HCT116 (cell line): ENCODE measurements at regions not wholly inside any gene's neighbourhood (a gene's known extent, or its start where the extent isn't known, plus 50 kb on each side); places are given as distances from the start of the nearest gene placed in this dataset.

Experiments used
- ATAC-seq: fragments of 200-7000 bp; cut with Tn5 transposase; 2 replicates; pipeline ENCODE4 v1.9.1; 2020; ENCODE audit warnings: mild to moderate bottlenecking, moderate library complexity
- BruUV-seq: library from RNA; stranded (reverse); fragments of 400-500 nt; replicated peaks from 2 replicates; lab custom pipeline; 2021; lab: Mats Ljungman, UMichigan
- CTCF ChIA-PET: fragments of 300-600 bp; sonication (Branson Sonifier 250); formaldehyde crosslinking; loops from one replicate; lab custom pipeline; 2021; ENCODE audit warnings: antibody characterized with exemption; lab: Charles Lee
- POLR2A ChIA-PET: fragments of 300-600, 350-600 bp; sonication (Branson Sonifier 250); formaldehyde crosslinking; loops from one replicate; lab custom pipeline; 2021; ENCODE audit warnings: antibody characterized with exemption; lab: Charles Lee
- RAD21 ChIA-PET, 2 experiments: fragments of 300-600 bp; sonication (Branson Sonifier 250); formaldehyde crosslinking; loops; one replicate each; lab custom pipeline; 2023; ENCODE audit warnings: low total read pairs in 2 of 2; ENCODE audit not compliant: uncharacterized antibody in 2 of 2, unreplicated experiment in 2 of 2, low non-redundant PET in 1 of 2; lab: Charles Lee
- DNase-seq: peaks from one replicate; pipeline ENCODE4 v3.0.0-alpha.2; 2010; ENCODE audit warnings: low read depth, low spot score
- H2AFZ ChIP-seq: fragments of 200-600 bp; shearing (Covaris generic), sonication (generic); 2 replicates; pipeline ENCODE4 v1.6.1; 2017; ENCODE audit warnings: low read depth, mixed run types, mixed read lengths, antibody characterized with exemption, low read length; ENCODE audit not compliant: poor library complexity, severe bottlenecking
- H3K27ac ChIP-seq: 2 replicates; pipeline ENCODE4 v1.5.1; 2012; ENCODE audit warnings: low read depth, low read length
- H3K27me3 ChIP-seq: fragments of 200-600 bp; sonication (generic); 2 replicates; pipeline ENCODE4 v1.6.1; 2016; ENCODE audit warnings: mixed run types, low read length, mixed read lengths; ENCODE audit not compliant: insufficient read depth
- H3K36me3 ChIP-seq, 2 experiments: fragments of 200-500 bp in 1 of 2; fragments of 200-600 bp in 1 of 2; sonication (Bioruptor generic) in 1 of 2; sonication (generic) in 1 of 2; 2 replicates each; pipeline versions ENCODE4 v1.5.1 to v1.6.1; 2014 to 2016; ENCODE audit warnings: low read length in 2 of 2, inconsistent platforms in 1 of 2, mixed read lengths in 1 of 2, mixed run types in 1 of 2; ENCODE audit not compliant: insufficient read depth in 2 of 2, control insufficient read depth in 1 of 2
- H3K4me1 ChIP-seq, 2 experiments: fragments of 200-600 bp in 1 of 2; sonication (generic) in 1 of 2; 2 replicates each; pipeline versions ENCODE4 v1.5.1 to v1.6.1; 2012 to 2017; ENCODE audit warnings: low read length in 2 of 2, inconsistent platforms in 1 of 2, mild to moderate bottlenecking in 1 of 2, mixed read lengths in 1 of 2, mixed run types in 1 of 2, moderate library complexity in 1 of 2; ENCODE audit not compliant: insufficient read depth in 2 of 2, control insufficient read depth in 1 of 2
- H3K4me2 ChIP-seq: fragments of 200-600 bp; sonication (generic); 2 replicates; pipeline ENCODE4 v1.6.1; 2017; ENCODE audit warnings: mixed run types, low read length, mixed read lengths
- H3K4me3 ChIP-seq, 2 experiments: fragments of 200-600 bp in 1 of 2; sonication (generic) in 1 of 2; replicated peaks in 1 of 2; 2 replicates each; pipeline ENCODE4 v1.5.1; 2011 to 2016; ENCODE audit warnings: low read length in 2 of 2, control low read depth in 1 of 2, low read depth in 1 of 2, mild to moderate bottlenecking in 1 of 2, mixed read lengths in 1 of 2, mixed run types in 1 of 2
- H3K79me2 ChIP-seq: fragments of 200-600 bp; sonication (generic); 2 replicates; pipeline ENCODE4 v1.6.1; 2017; ENCODE audit warnings: mild to moderate bottlenecking, mixed run types, low read length, moderate library complexity, mixed read lengths; ENCODE audit not compliant: insufficient read depth
- H3K9ac ChIP-seq: fragments of 200-600 bp; sonication (generic); 2 replicates; pipeline ENCODE4 v1.6.1; 2016; ENCODE audit warnings: low read length, mixed read lengths
- H3K9me2 ChIP-seq: fragments of 200-600 bp; sonication (generic), shearing (Covaris generic); 2 replicates; pipeline ENCODE4 v1.6.1; 2017; ENCODE audit warnings: mixed run types, mild to moderate bottlenecking, moderate library complexity; ENCODE audit not compliant: insufficient read depth
- H3K9me3 ChIP-seq, 2 experiments: fragments of 200-500 bp in 1 of 2; fragments of 200-600 bp in 1 of 2; sonication (Bioruptor generic) in 1 of 2; sonication (generic) in 1 of 2; 2 replicates each; pipeline ENCODE4 v1.6.1; 2014 to 2017; ENCODE audit warnings: low read length in 2 of 2, mixed read lengths in 2 of 2, inconsistent platforms in 1 of 2, low read depth in 1 of 2, mild to moderate bottlenecking in 1 of 2, mixed run types in 1 of 2, moderate library complexity in 1 of 2; ENCODE audit not compliant: control insufficient read depth in 1 of 2, insufficient read depth in 1 of 2
- H4K20me1 ChIP-seq: fragments of 200-600 bp; sonication (generic), shearing (Covaris generic); 2 replicates; pipeline ENCODE4 v1.6.1; 2017; ENCODE audit warnings: mixed run types, mild to moderate bottlenecking, moderate library complexity; ENCODE audit not compliant: insufficient read depth
- CEBPB ChIP-seq: IDR thresholded peaks from 2 replicates; pipeline ENCODE4 v1.6.1; 2012; ENCODE audit warnings: low read depth
- POLR2AphosphoS5 ChIP-seq: IDR thresholded peaks from 2 replicates; pipeline ENCODE4 v1.6.1; 2011; ENCODE audit warnings: mild to moderate bottlenecking, low read depth, low read length, moderate library complexity
- SIN3A ChIP-seq: IDR thresholded peaks from 2 replicates; pipeline ENCODE4 v1.6.1; 2012; ENCODE audit warnings: low read depth
- TCF7L2 ChIP-seq: IDR thresholded peaks from 2 replicates; pipeline ENCODE4 v1.7.0; 2011; ENCODE audit warnings: borderline replicate concordance, inconsistent platforms; ENCODE audit not compliant: insufficient read depth, insufficient read length; ENCODE audit errors: extremely low read depth
- YY1 ChIP-seq: IDR thresholded peaks from 2 replicates; pipeline ENCODE4 v1.6.1; 2011; ENCODE audit warnings: low read length, low read depth, moderate library complexity, mild to moderate bottlenecking; ENCODE audit not compliant: insufficient replicate concordance; ENCODE audit errors: extremely low read depth
- ZFX ChIP-seq: fragments of 450-650 bp; IDR thresholded peaks from 2 replicates; pipeline ENCODE4 v1.6.1; 2017
- intact Hi-C: fragments of 100-400 bp; cut with micrococcal nuclease; formaldehyde crosslinking; loops from 2 replicates; pipeline ENCODE4 v1.10.0; 2022
- TF ChIP-seq, protein P1 (sequence below): IDR thresholded peaks from 2 replicates; pipeline ENCODE4 v1.6.1; 2011; ENCODE audit warnings: mild to moderate bottlenecking, low read length, moderate library complexity; ENCODE audit not compliant: insufficient replicate concordance; ENCODE audit errors: extremely low read depth
- TF ChIP-seq, protein P2 (sequence below): IDR thresholded peaks from 2 replicates; pipeline ENCODE4 v1.6.1; 2012; ENCODE audit warnings: low read depth
- TF ChIP-seq, protein P3 (sequence below), 3 experiments: fragments of 200-600 bp in 1 of 3; sonication (generic) in 1 of 3; IDR thresholded peaks in 2 of 3; conservative IDR thresholded peaks in 1 of 3; 2 replicates each; pipeline ENCODE4 v1.5.1; 2012 to 2017; ENCODE audit warnings: low read depth in 2 of 3, low read length in 2 of 3, antibody characterized with exemption in 1 of 3, borderline replicate concordance in 1 of 3, control low read depth in 1 of 3, mild to moderate bottlenecking in 1 of 3, mixed read lengths in 1 of 3, mixed run types in 1 of 3, moderate library complexity in 1 of 3; ENCODE audit not compliant: insufficient read depth in 1 of 3

DNA sequence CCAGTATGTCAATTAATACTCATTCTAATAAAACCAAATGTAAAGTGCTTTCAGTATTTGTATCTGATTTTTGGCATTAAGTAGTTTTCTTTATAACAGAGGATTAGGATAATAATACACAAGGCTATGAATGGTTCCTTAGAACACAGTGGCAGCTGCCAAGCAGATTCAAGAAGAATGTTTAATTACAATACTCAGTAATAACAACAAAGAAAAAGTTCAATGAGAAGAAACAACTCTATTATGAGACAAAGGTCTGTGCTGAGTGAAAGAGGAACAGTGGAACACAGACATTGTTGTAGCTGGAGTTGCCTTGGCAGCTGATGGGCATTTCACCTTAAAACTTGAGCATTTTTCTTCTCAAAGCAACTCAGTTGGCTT lies 502.6 kb upstream of the NR3C2 start:
- no TSS peak for BruUV-seq
- Histone ChIP-seq H3K4me3 (no peak overlapping the region), H3K9me2 (no peaks in the 10 kb centered on the region), H3K27me3 (no peaks in the 10 kb centered on the region), H3K36me3 (no peaks in the 10 kb centered on the region), H3K79me2 (no peaks in the 10 kb centered on the region), H3K4me2 (no peak overlapping the region), H4K20me1 (no peaks in the 10 kb centered on the region), H3K9ac (no peak overlapping the region), H3K9me3 (no peaks in the 10 kb centered on the region), H3K27ac (no peak overlapping the region), H2AFZ (no peak overlapping the region), H3K4me1 (no peaks in the 10 kb centered on the region)
- CTCF ChIA-PET = no interaction called here
- TF ChIP-seq YY1 = no peak
- no peak for TF ChIP-seq CEBPB
- TF ChIP-seq, protein P1, sequence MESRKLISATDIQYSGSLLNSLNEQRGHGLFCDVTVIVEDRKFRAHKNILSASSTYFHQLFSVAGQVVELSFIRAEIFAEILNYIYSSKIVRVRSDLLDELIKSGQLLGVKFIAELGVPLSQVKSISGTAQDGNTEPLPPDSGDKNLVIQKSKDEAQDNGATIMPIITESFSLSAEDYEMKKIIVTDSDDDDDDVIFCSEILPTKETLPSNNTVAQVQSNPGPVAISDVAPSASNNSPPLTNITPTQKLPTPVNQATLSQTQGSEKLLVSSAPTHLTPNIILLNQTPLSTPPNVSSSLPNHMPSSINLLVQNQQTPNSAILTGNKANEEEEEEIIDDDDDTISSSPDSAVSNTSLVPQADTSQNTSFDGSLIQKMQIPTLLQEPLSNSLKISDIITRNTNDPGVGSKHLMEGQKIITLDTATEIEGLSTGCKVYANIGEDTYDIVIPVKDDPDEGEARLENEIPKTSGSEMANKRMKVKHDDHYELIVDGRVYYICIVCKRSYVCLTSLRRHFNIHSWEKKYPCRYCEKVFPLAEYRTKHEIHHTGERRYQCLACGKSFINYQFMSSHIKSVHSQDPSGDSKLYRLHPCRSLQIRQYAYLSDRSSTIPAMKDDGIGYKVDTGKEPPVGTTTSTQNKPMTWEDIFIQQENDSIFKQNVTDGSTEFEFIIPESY = no peak
- no peak for TF ChIP-seq ZFX
- TF ChIP-seq, protein P2, sequence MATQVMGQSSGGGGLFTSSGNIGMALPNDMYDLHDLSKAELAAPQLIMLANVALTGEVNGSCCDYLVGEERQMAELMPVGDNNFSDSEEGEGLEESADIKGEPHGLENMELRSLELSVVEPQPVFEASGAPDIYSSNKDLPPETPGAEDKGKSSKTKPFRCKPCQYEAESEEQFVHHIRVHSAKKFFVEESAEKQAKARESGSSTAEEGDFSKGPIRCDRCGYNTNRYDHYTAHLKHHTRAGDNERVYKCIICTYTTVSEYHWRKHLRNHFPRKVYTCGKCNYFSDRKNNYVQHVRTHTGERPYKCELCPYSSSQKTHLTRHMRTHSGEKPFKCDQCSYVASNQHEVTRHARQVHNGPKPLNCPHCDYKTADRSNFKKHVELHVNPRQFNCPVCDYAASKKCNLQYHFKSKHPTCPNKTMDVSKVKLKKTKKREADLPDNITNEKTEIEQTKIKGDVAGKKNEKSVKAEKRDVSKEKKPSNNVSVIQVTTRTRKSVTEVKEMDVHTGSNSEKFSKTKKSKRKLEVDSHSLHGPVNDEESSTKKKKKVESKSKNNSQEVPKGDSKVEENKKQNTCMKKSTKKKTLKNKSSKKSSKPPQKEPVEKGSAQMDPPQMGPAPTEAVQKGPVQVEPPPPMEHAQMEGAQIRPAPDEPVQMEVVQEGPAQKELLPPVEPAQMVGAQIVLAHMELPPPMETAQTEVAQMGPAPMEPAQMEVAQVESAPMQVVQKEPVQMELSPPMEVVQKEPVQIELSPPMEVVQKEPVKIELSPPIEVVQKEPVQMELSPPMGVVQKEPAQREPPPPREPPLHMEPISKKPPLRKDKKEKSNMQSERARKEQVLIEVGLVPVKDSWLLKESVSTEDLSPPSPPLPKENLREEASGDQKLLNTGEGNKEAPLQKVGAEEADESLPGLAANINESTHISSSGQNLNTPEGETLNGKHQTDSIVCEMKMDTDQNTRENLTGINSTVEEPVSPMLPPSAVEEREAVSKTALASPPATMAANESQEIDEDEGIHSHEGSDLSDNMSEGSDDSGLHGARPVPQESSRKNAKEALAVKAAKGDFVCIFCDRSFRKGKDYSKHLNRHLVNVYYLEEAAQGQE = no peak
- TF ChIP-seq TCF7L2 = no peak
- TF ChIP-seq SIN3A = no peak
- TF ChIP-seq POLR2AphosphoS5 = no peak
- TF ChIP-seq, protein P3, sequence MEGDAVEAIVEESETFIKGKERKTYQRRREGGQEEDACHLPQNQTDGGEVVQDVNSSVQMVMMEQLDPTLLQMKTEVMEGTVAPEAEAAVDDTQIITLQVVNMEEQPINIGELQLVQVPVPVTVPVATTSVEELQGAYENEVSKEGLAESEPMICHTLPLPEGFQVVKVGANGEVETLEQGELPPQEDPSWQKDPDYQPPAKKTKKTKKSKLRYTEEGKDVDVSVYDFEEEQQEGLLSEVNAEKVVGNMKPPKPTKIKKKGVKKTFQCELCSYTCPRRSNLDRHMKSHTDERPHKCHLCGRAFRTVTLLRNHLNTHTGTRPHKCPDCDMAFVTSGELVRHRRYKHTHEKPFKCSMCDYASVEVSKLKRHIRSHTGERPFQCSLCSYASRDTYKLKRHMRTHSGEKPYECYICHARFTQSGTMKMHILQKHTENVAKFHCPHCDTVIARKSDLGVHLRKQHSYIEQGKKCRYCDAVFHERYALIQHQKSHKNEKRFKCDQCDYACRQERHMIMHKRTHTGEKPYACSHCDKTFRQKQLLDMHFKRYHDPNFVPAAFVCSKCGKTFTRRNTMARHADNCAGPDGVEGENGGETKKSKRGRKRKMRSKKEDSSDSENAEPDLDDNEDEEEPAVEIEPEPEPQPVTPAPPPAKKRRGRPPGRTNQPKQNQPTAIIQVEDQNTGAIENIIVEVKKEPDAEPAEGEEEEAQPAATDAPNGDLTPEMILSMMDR (IDR thresholded peaks at IDR 0.05 in 2 of 3, conservative IDR thresholded peaks at IDR 0.05 in 1 of 3; ENCODE audit: borderline replicate concordance in 1 of 3, insufficient read depth in 1 of 3, low read depth in 2 of 3, low read length in 2 of 3) = no peak
- RAD21 ChIA-PET = no interaction called here
- ATAC-seq (no peak), DNase-seq (no peak)
- intact Hi-C loops = no loop called here
- POLR2A ChIA-PET = no interaction called here
